ENCODE measurements at regions not wholly inside any gene's neighbourhood (a gene's known extent, or its start where the extent isn't known, plus 50 kb on each side); places are given as distances from the start of the nearest gene placed in this dataset.
"Not testable (repeated sequence)": the region's sequence is repeated elsewhere in the genome, so short reads cannot be mapped to it uniquely, and the experiment has no call there.

GRCh38 chr14:97776890-97777558, 979.8 kb downstream of the VRK1 start:
- no peak for DNase-seq

- peak; percentile 22 for DNase-seq
These were observed 980.6 kb downstream of the VRK1 start for GRCh38 chr14:97777622-97778355.

GRCh38 chr14:97779140-97779539, 982.0 kb downstream of the VRK1 start:
- no peak for DNase-seq

- no peak for DNase-seq
These were observed 983.6 kb downstream of the VRK1 start for GRCh38 chr14:97780804-97781203.

GRCh38 chr14:97781961-97782360, 984.8 kb downstream of the VRK1 start:
- no peak for DNase-seq

GRCh38 chr14:97782871-97783414, 985.8 kb downstream of the VRK1 start:
- no peak for DNase-seq

GRCh38 chr14:97785495-97785894, 988.3 kb downstream of the VRK1 start:
- no peak for DNase-seq

- no peak for DNase-seq
These were observed 991.2 kb downstream of the VRK1 start for GRCh38 chr14:97788364-97788763.

- DNase-seq, result no peak
These were observed 991.8 kb downstream of the VRK1 start for GRCh38 chr14:97788846-97789526.

- DNase-seq, result no peak
These were observed 993.9 kb downstream of the VRK1 start for GRCh38 chr14:97791072-97791471.

GRCh38 chr14:97791906-97792305, 994.7 kb downstream of the VRK1 start:
- no peak for DNase-seq

- DNase-seq, result peak; percentile 10
These were observed 999.3 kb downstream of the VRK1 start for GRCh38 chr14:97796511-97796910.

- no peak for DNase-seq
These were observed 1001.0 kb downstream of the VRK1 start for GRCh38 chr14:97798176-97798575.

GRCh38 chr14:97802430-97803373, 1005.5 kb downstream of the VRK1 start:
- no peak for DNase-seq

- no peak for DNase-seq
These were observed 1006.9 kb downstream of the VRK1 start for GRCh38 chr14:97804056-97804455.

- DNase-seq, result no peak
These were observed 1009.7 kb downstream of the VRK1 start for GRCh38 chr14:97806891-97807290.

- DNase-seq, result not testable (repeated sequence)
These were observed 1011.4 kb downstream of the VRK1 start for GRCh38 chr14:97808541-97808940.

GRCh38 chr14:97813556-97813955, 1016.4 kb downstream of the VRK1 start:
- DNase-seq, result no peak

- no peak for DNase-seq
These were observed 1023.6 kb downstream of the VRK1 start for GRCh38 chr14:97820781-97821180.

GRCh38 chr14:97824218-97824617, 1027.0 kb downstream of the VRK1 start:
- DNase-seq, result no peak

- DNase-seq, result no peak
These were observed 1030.6 kb downstream of the VRK1 start for GRCh38 chr14:97827746-97828145.

GRCh38 chr14:97832776-97833175, 1035.6 kb downstream of the VRK1 start:
- DNase-seq, result no peak

GRCh38 chr14:97838986-97839385, 1041.8 kb downstream of the VRK1 start:
- DNase-seq, result no peak

All from activated CD4-positive, alpha-beta T cell treated with anti-CD3 and anti-CD28 coated beads for 48 hours (primary cell).